OCI-M1 (cell line): ENCODE measurements at regions not wholly inside any gene's neighbourhood (a gene's known extent, or its start where the extent isn't known, plus 50 kb on each side); places are given as distances from the start of the nearest gene placed in this dataset.
"Not testable (repeated sequence)": the region's sequence is repeated elsewhere in the genome, so short reads cannot be mapped to it uniquely, and the experiment has no call there.

Experiments
- DNase-seq: peaks from one replicate; lab custom pipeline; 2025; lab: John Stamatoyannopoulos, UW

DNA sequence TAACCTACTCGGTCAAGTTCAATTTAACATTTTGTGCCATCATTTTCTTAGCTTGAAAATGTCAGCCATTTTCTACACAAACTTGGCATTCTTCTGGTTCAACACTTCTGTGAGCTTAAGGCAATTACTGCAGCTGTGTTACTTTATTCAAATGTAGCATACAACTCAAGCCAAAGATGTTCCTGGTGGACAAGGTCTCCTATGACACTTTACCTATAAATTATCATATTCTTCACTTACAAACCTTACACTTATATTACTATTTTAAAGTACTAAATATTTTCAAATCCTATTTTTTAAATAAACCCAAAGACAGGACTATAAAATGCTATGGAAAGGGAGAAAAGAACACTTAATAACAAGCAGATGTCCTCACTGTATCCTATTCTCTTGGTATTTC lies 1045.3 kb downstream of the TSN start:
- no peak for DNase-seq

DNA sequence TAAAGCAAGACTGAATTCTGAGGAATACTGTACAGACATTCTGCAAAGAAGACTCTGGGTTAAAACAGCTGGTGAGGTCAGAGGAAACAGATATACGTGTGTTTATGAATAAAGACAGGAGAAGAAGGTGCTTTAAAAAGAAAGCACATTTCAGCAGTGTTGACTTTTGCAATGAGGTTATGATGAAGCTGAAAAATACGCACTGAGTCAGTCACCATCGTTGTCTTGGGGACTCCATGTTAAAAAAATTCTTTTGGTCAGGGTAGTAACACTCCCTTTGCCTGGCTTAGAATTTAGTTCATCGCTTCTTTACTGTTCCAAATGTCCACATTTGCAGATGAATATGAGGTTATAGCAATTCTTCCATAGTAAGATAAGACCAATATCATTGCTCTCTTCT lies 1049.0 kb downstream of the TSN start:
- no peak for DNase-seq

DNA sequence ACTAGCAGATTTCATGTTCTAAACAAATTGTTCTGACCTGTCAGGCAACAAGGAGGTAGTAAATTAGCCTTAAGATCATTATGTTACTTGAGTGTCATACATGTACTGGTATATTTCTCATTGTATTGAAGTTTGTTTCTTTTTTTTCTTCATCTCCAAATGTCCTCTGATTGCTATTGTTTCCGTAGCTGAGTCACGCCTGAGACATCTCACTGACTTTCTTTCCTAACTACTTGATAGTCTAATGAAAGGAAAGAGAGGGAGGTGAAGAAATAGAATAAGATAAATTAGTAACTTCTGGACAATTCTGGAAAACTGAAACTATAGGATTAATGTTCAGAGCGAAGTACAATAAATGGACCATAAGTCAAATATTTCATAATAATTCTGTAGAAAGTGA lies 1049.9 kb downstream of the TSN start:
- DNase-seq: no peak

DNA sequence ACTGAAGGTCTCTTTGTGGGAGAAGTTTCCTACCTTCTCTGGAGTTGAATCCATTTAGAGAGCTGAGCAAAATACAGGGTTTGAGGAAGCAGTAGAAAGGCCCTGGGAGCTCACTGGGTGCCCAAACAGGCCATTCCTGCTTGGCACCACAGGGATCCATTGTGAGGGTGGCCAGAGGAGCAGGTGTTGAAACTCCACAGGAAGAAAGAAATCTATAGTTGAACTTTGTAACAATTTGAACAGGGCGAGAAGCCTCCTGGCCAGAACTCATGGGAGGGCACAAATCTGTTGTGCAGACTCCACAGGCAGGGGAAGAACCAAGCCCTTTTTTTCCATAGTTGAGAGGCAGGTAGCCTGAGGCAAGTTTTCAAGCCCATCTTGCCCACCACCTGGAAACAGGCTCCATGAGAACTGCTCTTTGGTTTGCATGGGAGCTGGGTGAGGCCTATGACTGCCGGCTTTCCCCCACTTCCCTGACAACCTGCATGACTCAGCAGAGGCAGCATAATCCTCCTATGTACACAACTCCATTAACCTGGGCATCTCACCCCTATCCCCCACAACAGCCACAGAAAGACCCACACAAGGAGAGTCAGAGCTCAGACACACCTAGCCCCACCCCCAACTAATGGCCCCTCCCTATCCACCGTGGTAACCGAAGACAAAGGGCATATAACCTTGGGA lies 1053.0 kb downstream of the TSN start:
- no peak for DNase-seq

DNA sequence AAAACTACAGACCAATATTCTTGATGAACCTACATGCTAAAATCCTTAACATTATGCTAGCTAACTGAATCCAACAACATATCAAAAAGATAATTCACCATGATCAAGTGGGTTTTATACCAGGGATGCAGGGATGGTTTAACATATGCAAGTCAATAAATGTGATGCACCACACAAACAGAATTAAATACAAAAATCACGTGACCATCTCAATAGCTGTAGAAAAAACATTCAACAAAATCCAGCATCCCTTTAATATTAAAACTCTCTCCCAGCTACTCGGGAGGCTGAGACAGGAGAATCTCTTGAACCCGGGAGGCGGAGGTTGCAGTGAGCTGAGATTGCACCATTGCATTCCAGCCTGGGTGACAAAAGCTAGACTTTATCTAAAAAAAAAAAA lies 1056.8 kb downstream of the TSN start:
- not testable (repeated sequence) for DNase-seq

DNA sequence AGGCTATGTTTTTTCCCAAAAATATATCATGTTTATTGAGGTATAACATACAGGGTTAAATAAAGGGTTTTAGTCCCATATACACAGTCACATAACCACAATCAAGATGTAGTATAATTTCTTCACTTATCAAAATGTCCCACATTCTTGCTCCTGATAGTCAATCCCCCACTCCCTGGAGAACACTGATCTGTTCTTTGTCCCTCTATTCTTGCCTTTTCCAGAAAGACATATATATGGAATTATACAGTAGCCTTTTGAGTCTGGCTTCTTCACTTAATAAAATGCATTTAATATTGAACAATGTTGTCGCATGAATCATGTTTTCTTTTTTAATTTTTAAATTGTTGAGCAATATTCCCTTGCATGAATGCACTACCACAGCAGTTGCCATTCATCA lies 1059.7 kb downstream of the TSN start:
- DNase-seq: peak; percentile 4

DNA sequence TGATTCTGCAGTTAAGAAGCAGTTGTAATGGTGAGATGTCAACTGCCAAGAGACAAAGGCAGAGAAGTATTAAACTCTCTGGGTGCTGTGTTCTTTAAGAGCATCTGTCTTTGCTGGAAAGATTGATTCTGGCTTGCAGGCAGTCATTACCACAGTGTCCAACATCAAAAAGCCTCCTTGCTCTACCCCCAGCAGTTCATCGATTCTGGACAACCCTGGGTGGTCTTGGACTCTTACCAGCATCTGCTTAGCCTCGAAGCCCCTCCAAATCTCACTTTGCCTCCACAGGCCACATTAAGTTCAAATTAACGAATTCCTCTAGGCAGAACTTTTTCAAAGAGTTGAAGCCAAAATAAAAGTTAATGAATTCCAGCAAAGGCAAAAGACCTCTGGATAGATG lies 1061.4 kb downstream of the TSN start:
- no peak for DNase-seq

DNA sequence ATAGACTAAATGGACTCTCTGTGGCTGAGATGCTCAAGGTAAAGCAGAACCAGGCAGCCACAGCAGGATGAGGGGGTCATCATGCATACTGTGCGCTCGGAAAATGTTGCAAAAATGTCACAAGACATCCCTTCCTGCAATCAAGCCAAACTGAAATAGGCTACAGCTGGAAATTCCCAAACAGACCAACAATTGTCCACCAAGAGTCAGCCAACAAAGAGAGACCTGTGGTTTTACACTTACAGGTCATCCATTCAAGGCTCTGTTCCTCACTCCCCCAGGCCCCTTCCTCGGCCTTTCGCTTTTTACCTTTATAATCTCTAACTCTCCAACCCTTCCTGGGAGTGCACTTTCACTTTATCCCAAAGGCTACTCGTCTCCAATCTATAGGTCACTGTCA lies 1066.9 kb downstream of the TSN start:
- no peak for DNase-seq

DNA sequence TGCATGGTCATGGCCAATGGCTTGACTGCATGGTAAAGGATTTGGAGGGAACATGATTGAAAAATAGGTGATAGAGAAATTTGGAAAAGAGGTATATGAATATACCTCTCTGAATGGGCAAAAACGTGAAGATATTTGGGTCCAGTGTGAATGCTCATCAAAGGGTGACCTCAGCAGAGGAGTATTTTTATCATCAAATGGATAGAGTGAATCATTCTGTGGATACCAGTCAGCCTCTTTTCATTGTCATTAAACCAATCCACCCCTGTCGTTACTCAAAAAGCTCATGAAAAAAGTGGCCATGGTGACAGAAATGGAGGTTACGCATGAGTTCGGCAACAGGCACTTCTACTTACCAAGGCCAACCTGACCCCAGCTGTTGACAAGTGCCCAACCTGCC lies 1074.7 kb downstream of the TSN start:
- no peak for DNase-seq

DNA sequence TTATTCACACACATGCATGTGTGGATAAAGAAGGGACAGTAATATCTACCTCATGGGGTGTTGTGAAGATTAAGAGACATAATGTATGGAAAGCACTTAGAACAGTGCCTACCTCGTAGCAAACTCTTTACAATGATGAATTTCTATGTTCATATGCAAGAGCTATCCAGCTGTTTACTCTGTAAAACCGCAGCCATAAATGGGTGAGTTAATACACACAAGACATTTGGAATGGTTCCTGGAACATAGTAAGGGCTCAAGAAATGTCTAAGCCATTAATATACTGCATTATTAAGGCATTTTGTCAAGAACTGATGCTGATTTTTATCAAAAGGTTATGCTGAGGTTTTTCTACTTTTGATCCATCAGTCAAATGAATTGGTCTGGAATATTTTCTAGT lies 1076.2 kb downstream of the TSN start:
- no peak for DNase-seq

DNA sequence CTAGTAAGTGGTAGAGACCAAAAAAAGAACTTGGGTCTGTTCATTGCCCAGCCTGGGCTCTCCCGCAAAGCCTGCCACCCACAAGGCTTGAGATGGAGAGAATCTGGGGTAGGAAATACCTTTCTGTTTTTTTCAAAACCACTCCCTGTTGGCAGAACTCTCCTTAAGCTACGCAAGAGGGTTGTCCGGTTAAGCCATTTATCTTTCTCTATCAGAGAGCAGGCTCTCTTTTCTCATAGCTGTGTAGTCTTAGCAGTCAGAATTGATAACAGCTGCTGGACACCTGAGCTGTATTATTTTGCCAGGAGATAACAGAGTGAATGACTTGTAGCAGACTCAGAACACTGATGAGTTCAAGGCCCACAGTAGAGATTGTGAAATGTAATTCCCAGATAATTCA lies 1088.1 kb downstream of the TSN start:
- DNase-seq: no peak

DNA sequence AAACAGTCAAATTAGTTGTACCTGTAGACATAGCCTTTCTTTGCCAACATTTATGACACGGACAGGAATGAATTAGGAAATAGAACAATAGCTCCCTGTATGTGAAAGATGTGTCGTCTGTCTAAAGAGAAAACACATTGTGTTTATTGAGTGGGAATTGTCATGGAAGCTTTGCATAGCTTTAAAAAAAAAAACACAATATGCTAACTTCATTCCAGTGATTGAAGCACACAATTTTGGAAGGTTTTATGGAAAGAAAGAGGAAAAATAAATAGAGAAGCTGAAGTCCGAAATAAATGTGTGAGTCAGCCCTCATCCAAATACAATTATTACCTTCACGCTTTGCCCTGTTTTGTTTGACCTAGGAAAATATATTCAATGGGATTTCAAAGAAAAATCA lies 1095.7 kb downstream of the TSN start:
- DNase-seq: no peak

DNA sequence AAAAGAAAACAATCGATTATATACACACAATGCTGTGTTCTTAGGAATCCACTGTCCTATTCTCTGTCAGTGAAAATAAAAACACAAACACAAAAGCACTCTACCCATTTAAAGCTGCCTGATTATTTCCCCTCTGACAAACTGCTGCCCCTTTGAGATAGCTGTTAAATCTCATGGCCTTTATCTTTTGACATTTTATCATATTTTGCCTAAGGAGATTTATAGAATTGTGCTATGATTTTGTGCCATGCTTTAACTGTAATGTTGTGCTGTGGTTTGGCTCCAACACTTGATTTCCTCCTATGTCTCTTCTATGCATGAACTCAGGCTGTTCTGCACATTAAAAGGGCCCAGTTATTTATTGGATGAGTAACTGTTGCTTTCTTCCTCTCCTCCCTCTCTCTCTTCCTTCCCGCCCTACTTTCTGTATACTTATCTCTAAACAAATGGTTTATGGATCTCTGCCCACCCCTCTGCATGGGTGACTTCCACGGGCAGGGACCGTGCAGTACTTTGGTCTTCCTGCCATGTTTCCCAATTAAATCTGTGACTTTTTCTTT lies 1096.6 kb downstream of the TSN start:
- peak; percentile 10 for DNase-seq

DNA sequence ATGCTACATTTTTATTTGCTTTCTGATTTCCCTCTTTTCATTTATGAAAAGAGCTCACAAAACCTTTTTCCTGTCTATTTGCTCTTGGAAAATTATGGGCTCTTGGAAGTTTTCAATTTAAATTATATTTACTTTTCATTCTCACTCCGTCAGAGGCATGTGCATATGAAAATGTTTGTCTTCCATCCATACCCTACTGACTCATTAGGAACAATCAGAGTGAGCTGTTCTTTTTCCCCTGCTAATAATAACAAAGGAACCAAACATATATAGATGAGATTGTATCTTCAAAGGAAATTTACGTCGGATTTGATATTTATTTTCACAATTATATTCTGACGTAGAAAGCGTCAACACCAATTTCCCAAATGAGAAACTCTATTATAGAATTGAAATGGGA lies 1101.2 kb downstream of the TSN start:
- DNase-seq: no peak

DNA sequence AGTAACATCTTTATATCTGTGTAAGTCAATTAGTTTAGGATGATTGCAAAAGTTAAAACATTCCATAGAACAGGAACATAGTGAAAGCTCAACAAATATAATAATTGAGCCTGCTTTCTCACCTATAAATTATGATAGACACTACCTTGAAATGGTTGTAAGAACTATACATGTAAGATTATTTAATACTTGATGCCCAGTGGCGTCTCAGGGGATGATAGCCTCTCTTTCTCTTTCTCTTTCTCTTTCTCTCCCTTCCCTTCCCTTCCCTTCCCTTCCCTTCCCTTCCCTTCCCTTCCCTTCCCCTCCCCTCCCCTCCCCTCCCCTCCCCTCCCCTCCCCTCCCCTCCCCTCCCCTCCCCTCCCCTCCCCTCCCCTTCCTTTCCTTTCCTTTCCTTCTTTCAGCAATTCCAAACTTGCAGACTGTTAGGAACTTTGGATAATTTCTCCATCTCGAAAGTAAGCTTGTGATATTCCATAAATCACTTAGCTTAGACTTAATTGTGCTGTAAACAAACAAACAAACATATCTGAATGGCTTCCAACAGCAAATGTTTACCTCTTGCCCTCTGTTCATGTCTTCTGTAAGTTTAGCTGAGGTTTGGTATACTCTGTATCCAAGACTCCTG lies 1102.7 kb downstream of the TSN start:
- peak; percentile 22 for DNase-seq

DNA sequence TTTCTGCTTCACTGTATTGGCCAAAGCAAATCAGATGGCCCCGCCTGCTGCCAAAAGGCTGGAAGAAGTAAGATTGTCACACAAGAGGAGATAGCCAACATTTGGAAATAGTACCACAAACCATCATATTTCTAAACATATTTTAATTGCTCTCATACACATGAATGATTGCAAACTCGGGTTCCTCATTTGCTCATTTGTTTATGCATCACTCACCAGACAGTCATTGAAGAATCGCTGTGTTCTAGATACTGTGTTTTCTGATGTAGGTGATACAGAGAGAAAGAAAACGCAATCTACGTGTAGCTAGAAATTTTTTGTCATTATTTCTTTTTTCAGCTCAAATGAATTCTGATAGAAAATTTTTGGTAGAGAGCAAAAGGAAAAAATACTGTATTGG lies 1103.4 kb downstream of the TSN start:
- no peak for DNase-seq

DNA sequence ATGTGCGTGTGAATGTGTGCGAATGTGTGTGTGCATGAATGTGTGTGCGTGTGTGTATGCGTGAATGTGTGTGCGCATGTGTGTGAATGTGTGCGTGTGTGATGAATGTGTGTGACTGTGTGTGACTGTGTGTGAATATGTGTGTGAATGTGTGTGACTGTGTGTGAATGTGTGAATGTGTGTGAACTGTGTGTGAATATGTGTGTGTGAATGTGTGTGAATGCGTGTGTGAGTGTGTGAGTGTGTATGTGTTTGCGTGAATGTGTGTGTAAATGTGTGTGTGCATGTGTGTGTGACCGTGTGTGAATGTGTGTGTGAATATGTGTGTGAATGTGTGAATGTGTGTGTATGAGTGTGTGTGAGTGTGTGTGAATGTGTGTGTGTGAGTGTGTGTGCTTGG lies 1103.8 kb downstream of the TSN start:
- DNase-seq: no peak

DNA sequence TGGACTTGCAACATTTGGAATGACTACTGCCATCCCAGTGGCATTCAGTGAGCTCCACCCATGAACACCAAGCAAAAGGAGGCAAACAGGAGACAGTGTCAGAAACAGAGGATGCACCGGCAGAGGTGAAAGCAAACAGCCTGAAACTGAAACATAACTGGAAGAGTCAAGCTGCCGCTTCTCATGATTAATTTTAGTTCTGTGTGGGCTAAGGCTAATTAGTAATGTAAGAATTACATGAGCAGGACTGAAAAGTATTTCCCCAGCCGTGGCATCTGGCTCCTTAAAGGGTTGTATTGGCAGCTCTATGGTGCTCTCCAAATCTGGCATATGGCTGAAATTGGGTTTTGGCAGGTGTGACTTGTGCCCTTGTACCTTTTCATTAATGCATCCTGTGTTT lies 1108.1 kb downstream of the TSN start:
- DNase-seq: no peak

DNA sequence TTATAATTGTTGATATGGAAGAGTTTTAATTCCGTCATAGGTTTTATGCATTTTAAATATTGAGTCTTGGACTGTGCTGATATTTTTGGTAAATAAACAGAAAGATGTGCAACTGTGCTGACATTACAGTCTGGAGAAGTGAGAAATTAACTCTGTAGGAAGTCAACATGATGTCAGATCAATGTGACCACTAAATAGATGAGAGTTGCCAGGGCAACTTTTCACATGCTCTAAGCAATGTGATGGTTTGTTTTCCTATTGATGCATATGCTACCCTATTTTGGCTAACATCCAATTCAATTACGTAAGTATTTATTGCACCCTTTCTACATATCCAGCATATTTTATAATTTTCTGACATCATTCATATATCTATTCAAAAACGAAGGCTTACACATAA lies 1109.3 kb downstream of the TSN start:
- DNase-seq: no peak

DNA sequence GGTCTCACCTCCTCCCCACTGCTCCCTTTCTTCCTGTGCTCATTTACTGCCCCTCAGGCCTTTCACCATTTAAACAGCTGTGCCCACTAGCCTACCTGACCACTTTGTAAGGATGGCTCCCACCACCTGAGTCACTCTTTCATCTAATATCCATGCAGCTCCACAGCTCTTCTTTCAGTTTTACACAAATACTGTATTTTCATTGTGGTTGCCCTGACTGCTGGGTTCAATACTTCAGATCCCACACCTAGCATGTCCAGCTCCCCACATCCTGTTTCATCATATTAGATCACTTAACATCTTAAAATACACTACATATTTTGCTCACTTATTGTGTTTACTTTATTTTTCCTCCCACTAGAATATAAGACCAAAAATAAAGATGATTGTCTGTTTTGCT lies 1110.6 kb downstream of the TSN start:
- DNase-seq: no peak

DNA sequence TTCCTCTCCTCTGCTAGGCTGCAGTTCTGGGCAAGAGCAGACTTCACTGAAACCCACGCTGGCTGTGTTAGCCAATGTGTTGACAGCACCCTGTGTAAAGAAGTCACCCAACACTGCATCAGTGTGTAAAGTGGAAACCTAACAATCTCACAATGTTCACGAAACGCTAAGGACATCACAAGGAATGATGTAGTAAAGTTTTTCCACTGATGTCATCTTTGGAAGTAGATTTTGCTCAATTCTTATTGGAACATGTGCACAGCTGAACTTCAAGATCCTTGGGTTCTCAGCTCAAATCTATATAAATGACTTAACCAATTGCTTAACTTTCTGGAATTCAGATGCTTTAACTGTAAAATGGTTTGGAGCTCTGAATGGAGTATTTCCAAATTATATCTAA lies 1112.5 kb downstream of the TSN start:
- no peak for DNase-seq

DNA sequence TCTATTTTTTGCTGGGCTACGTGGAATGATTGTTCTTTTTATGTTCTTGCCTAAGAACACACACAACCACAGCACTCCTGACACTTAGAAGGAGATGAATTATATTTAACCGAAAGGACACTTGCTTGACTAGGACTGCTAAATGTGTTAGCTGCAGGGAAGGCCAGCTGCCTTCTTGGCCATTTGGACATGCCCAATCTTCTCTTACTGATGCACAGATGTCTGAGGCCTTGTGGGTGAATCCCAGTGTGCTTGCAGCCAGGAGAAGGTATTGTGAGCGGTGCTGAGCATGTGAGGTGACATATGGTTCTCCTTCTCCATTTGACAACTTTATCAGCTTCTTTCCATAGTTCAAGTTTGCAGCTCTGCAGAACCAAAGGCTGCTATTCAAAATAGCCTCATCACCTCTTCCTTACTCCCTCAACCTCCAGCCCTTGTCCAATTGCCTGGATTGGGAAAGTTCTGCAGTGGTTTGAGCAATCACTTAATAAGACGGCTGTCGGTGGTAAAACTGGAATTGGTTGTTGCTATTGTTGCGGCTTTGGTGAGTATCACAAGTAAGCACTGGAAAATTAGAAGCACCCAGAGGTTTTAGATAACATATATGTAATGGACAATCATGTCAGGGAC lies 1113.3 kb downstream of the TSN start:
- DNase-seq: no peak

DNA sequence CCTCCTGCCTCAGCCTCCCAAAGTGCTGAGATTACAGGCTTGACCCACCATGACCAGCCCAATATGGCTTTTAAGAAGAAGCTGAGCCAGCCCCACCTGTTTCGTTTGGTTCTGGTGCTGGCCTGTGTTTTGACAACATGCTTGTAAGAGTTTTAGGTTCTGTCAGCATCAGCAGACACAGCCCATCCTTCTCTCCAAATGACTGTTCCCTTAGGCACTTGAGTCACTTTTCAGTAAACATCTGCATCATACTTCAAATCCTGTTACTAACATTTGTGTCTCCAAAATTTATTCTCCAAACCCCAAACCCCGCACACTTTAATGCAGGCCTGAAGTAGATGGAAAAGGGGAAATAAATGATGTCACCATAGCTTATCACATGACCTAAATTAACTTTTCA lies 1118.5 kb downstream of the TSN start:
- no peak for DNase-seq
